Endothelial cell of umbilical vein (primary cell): ENCODE measurements at regions not wholly inside any gene's neighbourhood (a gene's known extent, or its start where the extent isn't known, plus 50 kb on each side); places are given as distances from the start of the nearest gene placed in this dataset.

Experiments
- FOS ChIP-seq: IDR thresholded peaks from 2 replicates; pipeline ENCODE4 v1.6.1; 2011; ENCODE audit warnings: mild to moderate bottlenecking, low read length, moderate library complexity, borderline replicate concordance; ENCODE audit not compliant: insufficient read depth
- MYC ChIP-seq: IDR thresholded peaks from one replicate; pipeline ENCODE4 v1.6.1; 2011; ENCODE audit warnings: mild to moderate bottlenecking, low read depth, low read length
- POLR2A ChIP-seq: IDR thresholded peaks from 2 replicates; pipeline ENCODE4 v1.6.1; 2012; ENCODE audit warnings: low read depth, mild to moderate bottlenecking, control low read depth, low read length
- POLR2AphosphoS5 ChIP-seq: IDR thresholded peaks from 2 replicates; pipeline ENCODE4 v1.6.1; 2012; ENCODE audit warnings: low read depth, mild to moderate bottlenecking, control low read depth, low read length, moderate library complexity; ENCODE audit not compliant: insufficient read depth
- TF ChIP-seq, protein P1 (sequence below), 2 donors: IDR thresholded peaks; 1 replicate in 1 of 2; 2 replicates in 1 of 2; pipeline ENCODE4 v1.5.1; 2011; ENCODE audit warnings: low read length in 2 of 2, mild to moderate bottlenecking in 2 of 2, moderate library complexity in 2 of 2, control low read depth in 1 of 2, inconsistent platforms in 1 of 2, low read depth in 1 of 2; ENCODE audit not compliant: insufficient read depth in 1 of 2; ENCODE audit errors: extremely low read depth in 1 of 2
- TF ChIP-seq, protein P2 (sequence below): IDR thresholded peaks from 2 replicates; pipeline ENCODE4 v1.6.1; 2011; ENCODE audit not compliant: insufficient read depth, insufficient read length

GRCh38 chr2:49298230-49298629, 143.9 kb upstream of the FSHR start:
- TF ChIP-seq, protein P1, sequence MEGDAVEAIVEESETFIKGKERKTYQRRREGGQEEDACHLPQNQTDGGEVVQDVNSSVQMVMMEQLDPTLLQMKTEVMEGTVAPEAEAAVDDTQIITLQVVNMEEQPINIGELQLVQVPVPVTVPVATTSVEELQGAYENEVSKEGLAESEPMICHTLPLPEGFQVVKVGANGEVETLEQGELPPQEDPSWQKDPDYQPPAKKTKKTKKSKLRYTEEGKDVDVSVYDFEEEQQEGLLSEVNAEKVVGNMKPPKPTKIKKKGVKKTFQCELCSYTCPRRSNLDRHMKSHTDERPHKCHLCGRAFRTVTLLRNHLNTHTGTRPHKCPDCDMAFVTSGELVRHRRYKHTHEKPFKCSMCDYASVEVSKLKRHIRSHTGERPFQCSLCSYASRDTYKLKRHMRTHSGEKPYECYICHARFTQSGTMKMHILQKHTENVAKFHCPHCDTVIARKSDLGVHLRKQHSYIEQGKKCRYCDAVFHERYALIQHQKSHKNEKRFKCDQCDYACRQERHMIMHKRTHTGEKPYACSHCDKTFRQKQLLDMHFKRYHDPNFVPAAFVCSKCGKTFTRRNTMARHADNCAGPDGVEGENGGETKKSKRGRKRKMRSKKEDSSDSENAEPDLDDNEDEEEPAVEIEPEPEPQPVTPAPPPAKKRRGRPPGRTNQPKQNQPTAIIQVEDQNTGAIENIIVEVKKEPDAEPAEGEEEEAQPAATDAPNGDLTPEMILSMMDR (IDR thresholded peaks at IDR 0.05; ENCODE audit: extremely low read depth in 1 of 2, insufficient read depth in 1 of 2, low read depth in 1 of 2, low read length in 2 of 2), result no peak
- no peak for TF ChIP-seq POLR2AphosphoS5
- TF ChIP-seq FOS, result no peak
- no peak for TF ChIP-seq MYC
- TF ChIP-seq, protein P2, sequence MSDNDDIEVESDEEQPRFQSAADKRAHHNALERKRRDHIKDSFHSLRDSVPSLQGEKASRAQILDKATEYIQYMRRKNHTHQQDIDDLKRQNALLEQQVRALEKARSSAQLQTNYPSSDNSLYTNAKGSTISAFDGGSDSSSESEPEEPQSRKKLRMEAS, result no peak
- no peak for TF ChIP-seq POLR2A
